ENCODE measurements at regions not wholly inside any gene's neighbourhood (a gene's known extent, or its start where the extent isn't known, plus 50 kb on each side); places are given as distances from the start of the nearest gene placed in this dataset.

GRCh38 chr11:115921540-115921939, 417.3 kb upstream of the CADM1 start:
- no peak for TF ChIP-seq CTCF (conservative IDR thresholded peaks at IDR 0.05 in 1 of 2, IDR thresholded peaks at IDR 0.05 in 1 of 2; ENCODE audit: low read depth in 1 of 2, low read length in 2 of 2)
- no peak for TF ChIP-seq EZH2 (IDR thresholded peaks at IDR 0.05; ENCODE audit: low read length, missing control alignments)
